ENCODE measurements at regions not wholly inside any gene's neighbourhood (a gene's known extent, or its start where the extent isn't known, plus 50 kb on each side); places are given as distances from the start of the nearest gene placed in this dataset.

DNA sequence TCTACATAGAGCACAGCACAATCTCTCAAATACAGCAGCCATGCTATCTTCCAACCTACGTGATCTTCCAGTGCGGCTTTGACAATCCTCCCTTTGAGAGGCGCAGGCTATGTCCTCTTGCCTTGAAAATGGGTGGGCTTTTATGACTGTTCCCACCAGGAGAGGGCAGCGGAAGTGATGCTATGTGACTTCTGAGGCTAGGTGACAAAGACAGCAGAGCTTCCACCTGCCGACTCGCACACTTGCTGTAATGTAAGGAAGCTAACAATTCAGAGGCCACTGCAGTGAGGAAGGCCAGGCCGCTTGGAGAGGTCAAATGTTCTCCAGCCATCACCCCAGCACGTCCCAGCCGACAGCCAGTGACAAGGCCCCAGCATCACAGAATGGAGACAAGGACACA, 65.8 kb downstream of the MRPL57 start:
- Histone ChIP-seq H3K27me3 (ENCODE audit: control insufficient read depth in 1 of 2, insufficient read depth in 2 of 2, low read length in 2 of 2) (no peaks in the 10 kb centered on the region; a peak in 1 of 5 replicates), H3K27ac (ENCODE audit: extremely low read length, insufficient read depth, low read length) (no peak overlapping the region), H3K36me3 (replicated peaks in 1 of 2; ENCODE audit: control insufficient read depth in 1 of 2, insufficient read depth in 2 of 2, low read length in 2 of 2) (no peaks in the 10 kb centered on the region), H2AFZ (ENCODE audit: low read length) (no peak overlapping the region), H3K9me3 (ENCODE audit: low read length) (peaks cover 4% of the 10 kb centered on the region), H4K20me1 (ENCODE audit: insufficient read depth, low read length) (no peaks in the 10 kb centered on the region), H3K4me1 (ENCODE audit: insufficient read depth, low read length) (no peaks in the 10 kb centered on the region), H3K4me2 (ENCODE audit: low read depth, low read length) (no peak overlapping the region), H3K79me2 (ENCODE audit: insufficient read depth, low read length) (no peaks in the 10 kb centered on the region), H3K4me3 (replicated peaks in 1 of 3; ENCODE audit: insufficient read depth in 1 of 3, low read depth in 2 of 3, low read length in 3 of 3) (no peak overlapping the region), H3K9ac (ENCODE audit: insufficient read depth, low read depth, low read length) (no peak overlapping the region)
- ATAC-seq (peak; percentile 62), FAIRE-seq (no peak), DNase-seq (ENCODE audit: low spot score) (peak; percentile 16)
- in situ Hi-C loops (cut with HindIII; ENCODE audit: extremely low pct_ligation_motif_present, low pct_unique_long_range_greater_than_20kb), result no loop called here
- intact Hi-C loops (cut with micrococcal nuclease; ENCODE audit: unreplicated experiment), result loop anchor here (1.0 kb wide), 1 partner anchor 237 kb away; no protein-coding TSS in a partner anchor
- TF ChIP-seq CHD4 (IDR thresholded peaks at IDR 0.05; ENCODE audit: borderline replicate concordance, low read length) (no peak), CTCF (CRISPR knock-in tag; IDR thresholded peaks at IDR 0.05) (peak; percentile 46), JDP2 (CRISPR knock-in tag; IDR thresholded peaks at IDR 0.05; ENCODE audit: borderline replicate concordance) (no peak)
- ChIA-PET POLR2A (no interaction called here), CTCF (ENCODE audit: low intra/inter-chr PET ratio, low total read pairs) (no interaction called here)
- WGBS (ENCODE audit: low lambda C conversion rate), result 46% methylated on average over 9 of the region's 9 CpGs
- no TSS peak for BruUV-seq (replicated peaks)

- H3K4me2 ChIP-seq (ENCODE audit: low read depth, low read length), result no peak overlapping the region
- H3K27me3 ChIP-seq (ENCODE audit: control insufficient read depth in 1 of 2, insufficient read depth in 2 of 2, low read length in 2 of 2), result no peaks in the 10 kb centered on the region; a peak in 1 of 5 replicates
- ChIA-PET CTCF (ENCODE audit: low intra/inter-chr PET ratio, low total read pairs) (no interaction called here), POLR2A (no interaction called here)
- H3K79me2 ChIP-seq (ENCODE audit: insufficient read depth, low read length), result no peaks in the 10 kb centered on the region
- H3K4me1 ChIP-seq (ENCODE audit: insufficient read depth, low read length), result no peaks in the 10 kb centered on the region
- FAIRE-seq (no peak), ATAC-seq (peak; percentile 28; the same call in 1 of the 3 replicates), DNase-seq (ENCODE audit: low spot score) (no peak)
- BruUV-seq (replicated peaks), result no TSS peak
- H3K4me3 ChIP-seq (replicated peaks in 1 of 3; ENCODE audit: insufficient read depth in 1 of 3, low read depth in 2 of 3, low read length in 3 of 3), result no peak overlapping the region
- intact Hi-C loops (cut with micrococcal nuclease; ENCODE audit: unreplicated experiment) (no loop called here), in situ Hi-C loops (cut with HindIII; ENCODE audit: extremely low pct_ligation_motif_present, low pct_unique_long_range_greater_than_20kb) (no loop called here)
- no peak overlapping the region for H3K27ac ChIP-seq (ENCODE audit: extremely low read length, insufficient read depth, low read length)
- H3K36me3 ChIP-seq (replicated peaks in 1 of 2; ENCODE audit: control insufficient read depth in 1 of 2, insufficient read depth in 2 of 2, low read length in 2 of 2), result no peaks in the 10 kb centered on the region
- H4K20me1 ChIP-seq (ENCODE audit: insufficient read depth, low read length), result no peaks in the 10 kb centered on the region
- no peak overlapping the region for H3K9ac ChIP-seq (ENCODE audit: insufficient read depth, low read depth, low read length)
- 47% methylated on average over 20 of the region's 20 CpGs for WGBS (ENCODE audit: low lambda C conversion rate)
- H2AFZ ChIP-seq (ENCODE audit: low read length), result no peak overlapping the region
- peaks cover 4% of the 10 kb centered on the region for H3K9me3 ChIP-seq (ENCODE audit: low read length)
- TF ChIP-seq ZNF253 (CRISPR knock-in tag; IDR thresholded peaks at IDR 0.05; ENCODE audit: borderline replicate concordance) (no peak), HOXA5 (CRISPR knock-in tag; IDR thresholded peaks at IDR 0.05) (no peak), SSRP1 (CRISPR knock-in tag; IDR thresholded peaks at IDR 0.05) (no peak), HMG20B (CRISPR knock-in tag; conservative IDR thresholded peaks at IDR 0.05) (no peak), NFATC3 (CRISPR knock-in tag; IDR thresholded peaks at IDR 0.05) (no peak), PHF8 (CRISPR knock-in tag; IDR thresholded peaks at IDR 0.05) (no peak), ZNF704 (CRISPR knock-in tag; IDR thresholded peaks at IDR 0.05; ENCODE audit: borderline replicate concordance) (no peak), CEBPB (IDR thresholded peaks at IDR 0.05; ENCODE audit: borderline replicate concordance, low read depth, low read length) (no peak)
- TF ChIP-seq, protein P1, sequence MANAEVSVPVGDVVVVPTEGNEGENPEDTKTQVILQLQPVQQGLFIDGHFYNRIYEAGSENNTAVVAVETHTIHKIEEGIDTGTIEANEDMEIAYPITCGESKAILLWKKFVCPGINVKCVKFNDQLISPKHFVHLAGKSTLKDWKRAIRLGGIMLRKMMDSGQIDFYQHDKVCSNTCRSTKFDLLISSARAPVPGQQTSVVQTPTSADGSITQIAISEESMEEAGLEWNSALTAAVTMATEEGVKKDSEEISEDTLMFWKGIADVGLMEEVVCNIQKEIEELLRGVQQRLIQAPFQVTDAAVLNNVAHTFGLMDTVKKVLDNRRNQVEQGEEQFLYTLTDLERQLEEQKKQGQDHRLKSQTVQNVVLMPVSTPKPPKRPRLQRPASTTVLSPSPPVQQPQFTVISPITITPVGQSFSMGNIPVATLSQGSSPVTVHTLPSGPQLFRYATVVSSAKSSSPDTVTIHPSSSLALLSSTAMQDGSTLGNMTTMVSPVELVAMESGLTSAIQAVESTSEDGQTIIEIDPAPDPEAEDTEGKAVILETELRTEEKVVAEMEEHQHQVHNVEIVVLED (CRISPR knock-in tag; IDR thresholded peaks at IDR 0.05; ENCODE audit: borderline replicate concordance), result no peak
These were observed 66.8 kb downstream of the MRPL57 start for GRCh38 chr13:21243045-21243897.
